ACC112 (cell line): ENCODE measurements at regions not wholly inside any gene's neighbourhood (a gene's known extent, or its start where the extent isn't known, plus 50 kb on each side); places are given as distances from the start of the nearest gene placed in this dataset.

ENCODE experiments used
- H2AFZ ChIP-seq: fragments of 200-600 bp; sonication (generic); one replicate; pipeline ENCODE4 v1.6.0; 2017; ENCODE audit warnings: antibody characterized with exemption, low read length; ENCODE audit not compliant: unreplicated experiment
- H3K27ac ChIP-seq: fragments of 200-600 bp; sonication (generic); 2 replicates; pipeline ENCODE4 v1.5.1; 2014; ENCODE audit warnings: low read depth, mild to moderate bottlenecking, antibody characterized with exemption, low read length, moderate library complexity
- H3K27me3 ChIP-seq: fragments of 200-600 bp; sonication (generic); 2 replicates; pipeline ENCODE4 v1.6.1; 2014; ENCODE audit warnings: mild to moderate bottlenecking, antibody characterized with exemption, low read length, moderate library complexity, mixed read lengths; ENCODE audit not compliant: insufficient read depth
- H3K36me3 ChIP-seq: fragments of 200-600 bp; sonication (generic); 2 replicates; pipeline ENCODE4 v1.6.1; 2016; ENCODE audit warnings: mild to moderate bottlenecking, antibody characterized with exemption, low read length, moderate library complexity, mixed read lengths; ENCODE audit not compliant: insufficient read depth
- H3K4me1 ChIP-seq: fragments of 200-600 bp; sonication (generic); one replicate; pipeline ENCODE4 v1.6.1; 2016; ENCODE audit warnings: low read length, mixed read lengths; ENCODE audit not compliant: insufficient read depth, unreplicated experiment, control insufficient read depth
- H3K4me3 ChIP-seq: fragments of 200-600 bp; sonication (generic); 2 replicates; pipeline ENCODE4 v1.5.1; 2014; ENCODE audit warnings: mild to moderate bottlenecking, low read depth, low read length
- H3K79me2 ChIP-seq: fragments of 200-600 bp; sonication (generic); one replicate; pipeline ENCODE4 v1.6.0; 2016; ENCODE audit warnings: low read length; ENCODE audit not compliant: control insufficient read depth, unreplicated experiment, insufficient read depth

- Histone ChIP-seq H3K4me1 (no peaks in the 10 kb centered on the region), H3K79me2 (no peaks in the 10 kb centered on the region), H3K36me3 (no peaks in the 10 kb centered on the region), H3K4me3 (no peak overlapping the region), H3K27ac (no peak overlapping the region), H2AFZ (no peak overlapping the region), H3K27me3 (no peaks in the 10 kb centered on the region)
Measured at GRCh38 chr1:81446000-81446669, 354.6 kb upstream of the ADGRL2 start.

- Histone ChIP-seq H2AFZ (no peak overlapping the region), H3K27ac (no peak overlapping the region), H3K79me2 (no peaks in the 10 kb centered on the region), H3K36me3 (no peaks in the 10 kb centered on the region), H3K4me3 (no peak overlapping the region), H3K27me3 (no peaks in the 10 kb centered on the region), H3K4me1 (no peaks in the 10 kb centered on the region)
Measured at GRCh38 chr1:81443288-81443687, 357.4 kb upstream of the ADGRL2 start.

- Histone ChIP-seq H3K79me2 (no peaks in the 10 kb centered on the region), H3K27me3 (no peaks in the 10 kb centered on the region), H3K4me1 (no peaks in the 10 kb centered on the region), H2AFZ (no peak overlapping the region), H3K4me3 (no peak overlapping the region), H3K36me3 (no peaks in the 10 kb centered on the region), H3K27ac (no peak overlapping the region)
Measured at GRCh38 chr1:81439046-81439823, 361.5 kb upstream of the ADGRL2 start.

GRCh38 chr1:81437649-81438048, 363.1 kb upstream of the ADGRL2 start:
- Histone ChIP-seq H3K36me3 (no peaks in the 10 kb centered on the region), H3K4me1 (no peaks in the 10 kb centered on the region), H3K4me3 (no peak overlapping the region), H2AFZ (no peak overlapping the region), H3K79me2 (no peaks in the 10 kb centered on the region), H3K27ac (no peak overlapping the region), H3K27me3 (no peaks in the 10 kb centered on the region)

- Histone ChIP-seq H3K4me1 (no peaks in the 10 kb centered on the region), H3K4me3 (no peak overlapping the region), H3K79me2 (no peaks in the 10 kb centered on the region), H3K27ac (no peak overlapping the region), H3K27me3 (no peaks in the 10 kb centered on the region), H3K36me3 (no peaks in the 10 kb centered on the region), H2AFZ (no peak overlapping the region)
Measured at GRCh38 chr1:81437213-81437612, 363.5 kb upstream of the ADGRL2 start.

GRCh38 chr1:81435175-81435574, 365.6 kb upstream of the ADGRL2 start:
- no peak overlapping the region for H3K4me3 ChIP-seq
- H3K79me2 ChIP-seq = no peaks in the 10 kb centered on the region
- no peaks in the 10 kb centered on the region for H3K27me3 ChIP-seq
- no peak overlapping the region for H2AFZ ChIP-seq
- H3K36me3 ChIP-seq = no peaks in the 10 kb centered on the region
- H3K27ac ChIP-seq = no peak overlapping the region
- no peaks in the 10 kb centered on the region for H3K4me1 ChIP-seq

GRCh38 chr1:81433676-81434075, 367.1 kb upstream of the ADGRL2 start:
- no peak overlapping the region for H2AFZ ChIP-seq
- H3K79me2 ChIP-seq = no peaks in the 10 kb centered on the region
- H3K4me3 ChIP-seq = no peak overlapping the region
- H3K4me1 ChIP-seq = no peaks in the 10 kb centered on the region
- H3K27me3 ChIP-seq = no peaks in the 10 kb centered on the region
- H3K27ac ChIP-seq = no peak overlapping the region
- H3K36me3 ChIP-seq = no peaks in the 10 kb centered on the region

GRCh38 chr1:81432654-81433109, 368.1 kb upstream of the ADGRL2 start:
- Histone ChIP-seq H3K4me3 (no peak overlapping the region), H3K27me3 (no peaks in the 10 kb centered on the region), H3K36me3 (no peaks in the 10 kb centered on the region), H2AFZ (no peak overlapping the region), H3K4me1 (no peaks in the 10 kb centered on the region), H3K27ac (no peak overlapping the region), H3K79me2 (no peaks in the 10 kb centered on the region)

GRCh38 chr1:81432059-81432458, 368.7 kb upstream of the ADGRL2 start:
- Histone ChIP-seq H3K79me2 (no peaks in the 10 kb centered on the region), H3K27ac (no peak overlapping the region), H3K4me3 (no peak overlapping the region), H3K36me3 (no peaks in the 10 kb centered on the region), H3K4me1 (no peaks in the 10 kb centered on the region), H3K27me3 (no peaks in the 10 kb centered on the region), H2AFZ (no peak overlapping the region)

GRCh38 chr1:81431624-81432000, 369.1 kb upstream of the ADGRL2 start:
- Histone ChIP-seq H3K4me3 (no peak overlapping the region), H3K4me1 (no peaks in the 10 kb centered on the region), H3K27ac (no peak overlapping the region), H2AFZ (no peak overlapping the region), H3K27me3 (no peaks in the 10 kb centered on the region), H3K79me2 (no peaks in the 10 kb centered on the region), H3K36me3 (no peaks in the 10 kb centered on the region)
